Stomach (tissue), 8 donors: ENCODE measurements at regions not wholly inside any gene's neighbourhood (a gene's known extent, or its start where the extent isn't known, plus 50 kb on each side); places are given as distances from the start of the nearest gene placed in this dataset.
A peak's percentile ranks its signal among the peaks of the same experiment; 100 is the strongest.

Experiments used
- DNase-seq, 2 donors: peaks; one replicate each; pipeline versions ENCODE4 v3.0.0 to v3.0.0-alpha.2; 2013 to 2019
- H3K27ac ChIP-seq, 5 donors: fragments of 200-600 bp in 4 of 5; sonication (generic) in 4 of 5; one replicate each; pipeline ENCODE4 v1.5.1; 2013 to 2019; ENCODE audit warnings: mild to moderate bottlenecking in 1 of 5, moderate library complexity in 1 of 5
- H3K27me3 ChIP-seq, 3 donors: fragments of 200-600 bp; sonication (generic); one replicate each; pipeline ENCODE4 v1.5.1; 2017 to 2019; ENCODE audit warnings: mixed run types in 1 of 3
- H3K36me3 ChIP-seq, 4 donors: fragments of 200-600 bp; sonication (generic); 1 replicate in 3 of 4; 2 replicates in 1 of 4; pipeline ENCODE4 v1.5.1; 2016 to 2019
- H3K4me1 ChIP-seq, 4 donors: fragments of 200-600 bp; sonication (generic); one replicate each; pipeline ENCODE4 v1.5.1; 2016 to 2019
- H3K4me3 ChIP-seq, 4 donors: fragments of 200-600 bp; sonication (generic) in 3 of 4; one replicate each; pipeline ENCODE4 v1.5.1; 2016 to 2019; ENCODE audit warnings: mild to moderate bottlenecking in 1 of 4
- H3K9me3 ChIP-seq, 4 donors: fragments of 200-600 bp; sonication (generic); one replicate each; pipeline ENCODE4 v1.5.1; 2016 to 2019
- EP300 ChIP-seq: sonication (generic); formaldehyde crosslinking; IDR thresholded peaks from one replicate; pipeline ENCODE4 v1.6.1; 2017; ENCODE audit warnings: antibody characterized with exemption
- POLR2A ChIP-seq, 4 donors: fragments of 450-650 bp; IDR thresholded peaks; one replicate each; pipeline ENCODE4 v1.6.1; 2016; ENCODE audit warnings: antibody characterized with exemption in 4 of 4, control low read depth in 2 of 4, mild to moderate bottlenecking in 1 of 4, moderate library complexity in 1 of 4
- POLR2AphosphoS5 ChIP-seq, 3 donors: sonication (generic); formaldehyde crosslinking; IDR thresholded peaks; one replicate each; pipeline ENCODE4 v1.6.1; 2016; ENCODE audit warnings: antibody characterized with exemption in 3 of 3
- WGBS, 5 donors: extraction: QIAGEN DNeasy Blood & Tissue Kit in 3 of 5; methylation state at CpG; one replicate each; pipeline versions ENCODE4 v1.1.5 to v1.1.7; 2013 to 2018; 5-methylcytosine and 5-hydroxymethylcytosine counted together
- intact Hi-C: fragments of 100-400 bp; cut with DNase I; formaldehyde crosslinking; loops from one replicate; pipeline ENCODE4 v1.15.1; 2023; ENCODE audit warnings: low total_unique reads
- TF ChIP-seq, protein P1 (sequence below), 7 experiments: fragments of 450-650 bp in 4 of 7; fragments of 200-600 bp in 3 of 7; sonication (generic) in 3 of 7; IDR thresholded peaks; one replicate each; pipeline ENCODE4 v1.5.1; 2016 to 2019; ENCODE audit warnings: antibody characterized with exemption in 7 of 7, control low read depth in 2 of 7, mild to moderate bottlenecking in 1 of 7
- donor health status: healthy with polysubstance abuse.
- donor health status: Bipolar disorder and iron deficiency.
- donor health status: healthy.

DNA sequence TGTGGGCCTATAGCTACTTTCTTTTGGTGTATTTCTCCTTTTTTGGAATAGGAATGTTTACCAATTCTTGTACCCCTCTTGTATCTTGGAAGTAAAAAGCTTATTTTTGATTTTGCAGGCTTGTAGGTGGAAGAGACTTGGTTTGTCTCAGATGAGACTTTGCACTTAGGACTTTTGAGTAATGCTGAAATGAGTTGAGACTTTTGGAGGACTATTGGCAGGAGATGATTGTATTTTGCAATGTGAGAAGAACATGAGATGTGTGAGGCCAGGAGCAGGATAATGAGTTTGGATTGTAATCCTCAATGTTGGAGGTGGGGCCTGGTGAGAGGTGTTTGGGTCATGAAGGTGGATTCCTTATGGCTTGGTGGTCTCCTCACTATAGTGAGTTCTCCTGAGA lies 106.3 kb downstream of the KBTBD8 start:
- intact Hi-C loops, result no loop called here
- no peak overlapping the region for H3K4me3 ChIP-seq
- no peak for DNase-seq
- TF ChIP-seq, protein P1, sequence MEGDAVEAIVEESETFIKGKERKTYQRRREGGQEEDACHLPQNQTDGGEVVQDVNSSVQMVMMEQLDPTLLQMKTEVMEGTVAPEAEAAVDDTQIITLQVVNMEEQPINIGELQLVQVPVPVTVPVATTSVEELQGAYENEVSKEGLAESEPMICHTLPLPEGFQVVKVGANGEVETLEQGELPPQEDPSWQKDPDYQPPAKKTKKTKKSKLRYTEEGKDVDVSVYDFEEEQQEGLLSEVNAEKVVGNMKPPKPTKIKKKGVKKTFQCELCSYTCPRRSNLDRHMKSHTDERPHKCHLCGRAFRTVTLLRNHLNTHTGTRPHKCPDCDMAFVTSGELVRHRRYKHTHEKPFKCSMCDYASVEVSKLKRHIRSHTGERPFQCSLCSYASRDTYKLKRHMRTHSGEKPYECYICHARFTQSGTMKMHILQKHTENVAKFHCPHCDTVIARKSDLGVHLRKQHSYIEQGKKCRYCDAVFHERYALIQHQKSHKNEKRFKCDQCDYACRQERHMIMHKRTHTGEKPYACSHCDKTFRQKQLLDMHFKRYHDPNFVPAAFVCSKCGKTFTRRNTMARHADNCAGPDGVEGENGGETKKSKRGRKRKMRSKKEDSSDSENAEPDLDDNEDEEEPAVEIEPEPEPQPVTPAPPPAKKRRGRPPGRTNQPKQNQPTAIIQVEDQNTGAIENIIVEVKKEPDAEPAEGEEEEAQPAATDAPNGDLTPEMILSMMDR (IDR thresholded peaks at IDR 0.05), result no peak
- TF ChIP-seq POLR2AphosphoS5 (IDR thresholded peaks at IDR 0.05) (no peak), POLR2A (IDR thresholded peaks at IDR 0.05) (no peak), EP300 (no peak)
- H3K27me3 ChIP-seq, result peaks cover 0 to 7% (median 0%) of the 10 kb centered on the region in 3 donors
- peaks cover 0 to 7% (median 0%) of the 10 kb centered on the region in 4 donors for H3K9me3 ChIP-seq
- no peaks in the 10 kb centered on the region for H3K4me1 ChIP-seq
- no peaks in the 10 kb centered on the region for H3K36me3 ChIP-seq
- H3K27ac ChIP-seq, result no peak overlapping the region

DNA sequence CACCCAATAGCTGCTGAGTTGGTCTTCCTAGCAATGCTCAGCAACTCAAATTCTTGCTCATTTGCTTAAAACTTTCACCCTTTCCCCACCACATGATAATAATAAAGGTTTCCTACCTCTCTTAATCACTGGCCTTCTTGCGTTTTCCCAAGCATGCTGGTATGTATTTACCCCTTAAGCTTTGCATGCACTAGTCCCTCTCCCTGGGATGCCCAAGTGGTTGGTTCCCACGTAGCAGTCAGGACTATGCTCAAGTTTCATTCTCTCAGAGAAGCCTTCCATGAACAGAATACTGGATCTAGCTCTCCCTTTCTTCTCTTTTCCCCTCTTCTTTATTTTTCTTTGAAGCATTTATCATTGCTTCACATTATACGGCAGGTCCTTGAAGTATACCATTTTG lies 108.8 kb downstream of the KBTBD8 start:
- Histone ChIP-seq H3K27me3 (peaks cover 0 to 7% (median 0%) of the 10 kb centered on the region in 3 donors), H3K36me3 (no peaks in the 10 kb centered on the region), H3K27ac (no peak overlapping the region), H3K4me3 (no peak overlapping the region), H3K9me3 (peaks cover 0 to 7% (median 0%) of the 10 kb centered on the region in 4 donors), H3K4me1 (peaks cover 0 to 5% (median 0%) of the 10 kb centered on the region in 4 donors)
- no peak for DNase-seq
- TF ChIP-seq POLR2AphosphoS5 (IDR thresholded peaks at IDR 0.05), result no peak
- TF ChIP-seq, protein P1 (IDR thresholded peaks at IDR 0.05), result no peak
- no peak for TF ChIP-seq POLR2A (IDR thresholded peaks at IDR 0.05)
- 63 to 70% (median 66%) methylated on average over 3 of the region's 3 CpGs for WGBS, 5 donors
- intact Hi-C loops, result no loop called here

DNA sequence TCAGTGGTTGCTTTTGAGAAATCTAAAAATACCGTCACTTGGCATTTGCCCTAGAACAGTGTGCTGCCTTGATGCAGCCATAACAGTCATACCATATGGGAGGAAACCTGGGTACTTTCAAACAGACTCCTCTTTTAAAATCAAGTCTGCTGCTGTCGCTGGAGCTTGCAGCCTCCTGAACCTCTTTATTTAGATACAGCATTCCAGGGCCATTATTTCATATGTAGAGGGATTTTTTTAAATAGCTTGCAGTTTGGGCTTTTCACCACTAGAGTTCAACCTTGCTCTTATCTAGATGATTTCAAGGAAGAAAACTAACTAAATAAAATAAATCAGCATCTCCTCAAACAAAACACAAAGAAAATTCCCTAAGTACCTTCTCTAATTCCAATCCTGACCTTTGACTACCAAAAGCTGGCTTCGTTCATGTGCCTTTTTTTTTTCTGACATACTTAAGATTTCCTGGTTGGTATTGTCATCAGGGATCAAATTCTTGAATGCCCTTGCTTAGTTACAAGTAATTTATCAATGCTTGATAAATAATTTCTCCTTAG lies 111.6 kb downstream of the KBTBD8 start:
- intact Hi-C loops, result loop anchor here (5.0 kb wide), 1 partner anchor 248 kb away; no protein-coding TSS in a partner anchor
- H3K27ac ChIP-seq, result no peak overlapping the region
- H3K4me1 ChIP-seq, result peaks cover 0 to 5% (median 0%) of the 10 kb centered on the region in 4 donors
- H3K4me3 ChIP-seq, result no peak overlapping the region
- H3K27me3 ChIP-seq, result peaks cover 0 to 7% (median 0%) of the 10 kb centered on the region in 3 donors
- no peak for TF ChIP-seq POLR2A (IDR thresholded peaks at IDR 0.05)
- TF ChIP-seq, protein P1 (IDR thresholded peaks at IDR 0.05), result peak in 5 of 7 experiments; percentile 18 to 67 (median 26)
- TF ChIP-seq EP300, result no peak
- TF ChIP-seq POLR2AphosphoS5 (IDR thresholded peaks at IDR 0.05), result no peak
- no peaks in the 10 kb centered on the region for H3K36me3 ChIP-seq
- no peaks in the 10 kb centered on the region for H3K9me3 ChIP-seq
- peak in 1 of 2 donors; percentile 72 for DNase-seq
- 25 to 30% (median 27%) methylated on average over 3 of the region's 3 CpGs for WGBS, 5 donors

DNA sequence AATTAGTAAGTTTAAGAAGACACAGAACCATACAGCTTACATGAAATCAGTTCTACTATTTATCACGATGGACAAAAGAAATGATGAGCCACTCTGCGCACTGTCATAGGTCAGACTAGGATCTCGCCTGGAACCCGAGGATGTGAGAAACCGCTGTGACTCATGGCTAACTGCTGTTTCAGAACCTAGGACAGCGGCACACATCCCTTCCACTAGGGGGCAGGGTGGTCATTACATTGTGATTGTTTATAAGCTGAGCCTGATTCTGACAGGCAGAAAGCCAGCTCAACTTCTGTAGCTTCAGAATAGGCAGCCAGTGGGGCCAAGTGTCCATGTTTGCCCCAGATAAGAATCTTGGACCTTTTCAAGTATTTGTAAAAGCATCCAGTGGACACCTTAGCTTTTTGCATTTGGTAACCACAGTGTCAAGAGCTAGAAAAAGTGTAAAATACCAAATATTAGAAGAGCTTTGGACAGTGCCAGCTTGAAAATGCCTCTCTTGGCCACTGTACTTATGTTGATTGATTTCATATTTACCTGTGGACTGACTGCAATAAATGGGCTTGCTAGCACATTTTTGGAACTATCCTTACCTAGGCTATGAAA lies 115.8 kb downstream of the KBTBD8 start:
- no peak overlapping the region for H3K4me3 ChIP-seq
- H3K27ac ChIP-seq, result no peak overlapping the region
- intact Hi-C loops, result loop anchor here (5.0 kb wide), 1 partner anchor 243 kb away; no protein-coding TSS in a partner anchor
- 1 to 10% (median 7%) methylated on average over 6 of the region's 6 CpGs for WGBS, 5 donors
- H3K36me3 ChIP-seq, result no peaks in the 10 kb centered on the region
- peak; percentile 82 to 94 for DNase-seq
- H3K27me3 ChIP-seq, result no peaks in the 10 kb centered on the region
- TF ChIP-seq POLR2A (IDR thresholded peaks at IDR 0.05) (no peak), POLR2AphosphoS5 (IDR thresholded peaks at IDR 0.05) (peak in 1 of 3 donors; percentile 37), EP300 (no peak)
- TF ChIP-seq, protein P1 (IDR thresholded peaks at IDR 0.05), result peak in 5 of 7 experiments; percentile 59 to 88 (median 79)
- peaks cover 0 to 5% (median 0%) of the 10 kb centered on the region in 4 donors for H3K4me1 ChIP-seq
- H3K9me3 ChIP-seq, result no peaks in the 10 kb centered on the region
